ENCODE measurements at regions not wholly inside any gene's neighbourhood (a gene's known extent, or its start where the extent isn't known, plus 50 kb on each side); places are given as distances from the start of the nearest gene placed in this dataset.
"Not testable (repeated sequence)": the region's sequence is repeated elsewhere in the genome, so short reads cannot be mapped to it uniquely, and the experiment has no call there.

GRCh38 chr6:140204154-140204553, 829.7 kb upstream of the CITED2 start:
- DNase-seq (ENCODE audit: low spot score): no peak
- in situ Hi-C loops (cut with MboI; ENCODE audit: low pct_unique_long_range_greater_than_20kb, low sequenced_read_pairs, unreplicated experiment): no loop called here
- no peak for TF ChIP-seq CTCF (IDR thresholded peaks at IDR 0.05; ENCODE audit: extremely low read depth, insufficient read depth, missing control alignments)

GRCh38 chr6:140203661-140204147, 829.3 kb upstream of the CITED2 start:
- TF ChIP-seq CTCF (IDR thresholded peaks at IDR 0.05; ENCODE audit: extremely low read depth, insufficient read depth, missing control alignments): no peak
- in situ Hi-C loops (cut with MboI; ENCODE audit: low pct_unique_long_range_greater_than_20kb, low sequenced_read_pairs, unreplicated experiment): no loop called here
- no peak for DNase-seq (ENCODE audit: low spot score)

- in situ Hi-C loops (cut with MboI; ENCODE audit: low pct_unique_long_range_greater_than_20kb, low sequenced_read_pairs, unreplicated experiment): no loop called here
- no peak for TF ChIP-seq CTCF (IDR thresholded peaks at IDR 0.05; ENCODE audit: extremely low read depth, insufficient read depth, missing control alignments)
- no peak for DNase-seq (ENCODE audit: low spot score)
Measured at GRCh38 chr6:140202964-140203515, 828.6 kb upstream of the CITED2 start.

- TF ChIP-seq CTCF (IDR thresholded peaks at IDR 0.05; ENCODE audit: extremely low read depth, insufficient read depth, missing control alignments): no peak
- in situ Hi-C loops (cut with MboI; ENCODE audit: low pct_unique_long_range_greater_than_20kb, low sequenced_read_pairs, unreplicated experiment): no loop called here
- no peak for DNase-seq (ENCODE audit: low spot score)
Measured at GRCh38 chr6:140201787-140202458, 827.5 kb upstream of the CITED2 start.

GRCh38 chr6:140193269-140193668, 818.8 kb upstream of the CITED2 start:
- no peak for TF ChIP-seq CTCF (IDR thresholded peaks at IDR 0.05; ENCODE audit: extremely low read depth, insufficient read depth, missing control alignments)
- DNase-seq (ENCODE audit: low spot score): no peak
- in situ Hi-C loops (cut with MboI; ENCODE audit: low pct_unique_long_range_greater_than_20kb, low sequenced_read_pairs, unreplicated experiment): no loop called here

- DNase-seq (ENCODE audit: low spot score): no peak
- in situ Hi-C loops (cut with MboI; ENCODE audit: low pct_unique_long_range_greater_than_20kb, low sequenced_read_pairs, unreplicated experiment): no loop called here
- no peak for TF ChIP-seq CTCF (IDR thresholded peaks at IDR 0.05; ENCODE audit: extremely low read depth, insufficient read depth, missing control alignments)
Measured at GRCh38 chr6:140192018-140192417, 817.6 kb upstream of the CITED2 start.

- DNase-seq (ENCODE audit: low spot score); in situ Hi-C loops (cut with MboI; ENCODE audit: low pct_unique_long_range_greater_than_20kb, low sequenced_read_pairs, unreplicated experiment): not testable (repeated sequence)
Measured at GRCh38 chr6:140189263-140189662, 814.8 kb upstream of the CITED2 start.
